ENCODE measurements at regions not wholly inside any gene's neighbourhood (a gene's known extent, or its start where the extent isn't known, plus 50 kb on each side); places are given as distances from the start of the nearest gene placed in this dataset.

DNA sequence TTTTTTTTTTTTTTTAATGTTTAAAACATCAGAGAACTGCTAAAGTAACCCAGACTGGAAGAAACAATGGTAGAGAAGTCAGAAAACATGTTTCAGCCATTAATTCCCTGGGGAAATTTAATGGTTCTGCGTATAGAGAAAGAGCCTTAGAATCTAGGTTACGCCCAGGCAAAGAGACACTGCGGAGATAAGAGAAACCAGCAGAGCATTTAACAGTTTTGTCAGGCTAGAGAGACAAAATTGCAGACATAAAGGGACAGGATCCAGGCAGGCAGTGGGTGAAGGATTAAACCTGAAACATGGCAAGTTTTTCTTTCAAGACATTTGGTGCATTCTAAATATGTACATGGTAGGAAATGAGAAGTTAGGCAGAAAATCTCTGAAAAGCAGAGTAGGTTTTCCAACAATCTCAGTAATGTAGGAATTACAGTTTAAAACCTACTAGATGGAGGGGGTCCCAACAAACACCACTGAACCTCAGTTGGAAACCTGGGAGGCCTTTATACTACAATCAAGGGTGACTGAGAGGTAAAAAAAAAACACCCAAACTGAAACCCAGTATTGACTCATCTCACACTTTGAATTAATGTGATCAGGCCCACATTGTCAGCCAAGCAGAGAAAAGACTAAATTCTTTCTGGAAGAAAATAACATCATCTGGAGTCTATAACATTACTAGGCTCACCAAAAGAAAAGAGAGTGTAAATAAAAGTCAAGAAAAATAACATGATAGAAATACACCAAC, 254.2 kb upstream of the NWD2 start:
- TF ChIP-seq, protein P1, sequence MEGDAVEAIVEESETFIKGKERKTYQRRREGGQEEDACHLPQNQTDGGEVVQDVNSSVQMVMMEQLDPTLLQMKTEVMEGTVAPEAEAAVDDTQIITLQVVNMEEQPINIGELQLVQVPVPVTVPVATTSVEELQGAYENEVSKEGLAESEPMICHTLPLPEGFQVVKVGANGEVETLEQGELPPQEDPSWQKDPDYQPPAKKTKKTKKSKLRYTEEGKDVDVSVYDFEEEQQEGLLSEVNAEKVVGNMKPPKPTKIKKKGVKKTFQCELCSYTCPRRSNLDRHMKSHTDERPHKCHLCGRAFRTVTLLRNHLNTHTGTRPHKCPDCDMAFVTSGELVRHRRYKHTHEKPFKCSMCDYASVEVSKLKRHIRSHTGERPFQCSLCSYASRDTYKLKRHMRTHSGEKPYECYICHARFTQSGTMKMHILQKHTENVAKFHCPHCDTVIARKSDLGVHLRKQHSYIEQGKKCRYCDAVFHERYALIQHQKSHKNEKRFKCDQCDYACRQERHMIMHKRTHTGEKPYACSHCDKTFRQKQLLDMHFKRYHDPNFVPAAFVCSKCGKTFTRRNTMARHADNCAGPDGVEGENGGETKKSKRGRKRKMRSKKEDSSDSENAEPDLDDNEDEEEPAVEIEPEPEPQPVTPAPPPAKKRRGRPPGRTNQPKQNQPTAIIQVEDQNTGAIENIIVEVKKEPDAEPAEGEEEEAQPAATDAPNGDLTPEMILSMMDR (IDR thresholded peaks at IDR 0.05) = no peak
- TF ChIP-seq POLR2A (IDR thresholded peaks at IDR 0.05) = no peak
